ENCODE measurements at regions not wholly inside any gene's neighbourhood (a gene's known extent, or its start where the extent isn't known, plus 50 kb on each side); places are given as distances from the start of the nearest gene placed in this dataset.

GRCh38 chr10:35794703-35795102, 152.6 kb upstream of the FZD8 start:
- no peak for TF ChIP-seq CTCF (IDR thresholded peaks at IDR 0.05)
- TF ChIP-seq POLR2AphosphoS5 (IDR thresholded peaks at IDR 0.05): no peak
